ENCODE measurements at regions not wholly inside any gene's neighbourhood (a gene's known extent, or its start where the extent isn't known, plus 50 kb on each side); places are given as distances from the start of the nearest gene placed in this dataset.

GRCh38 chr5:17087035-17087434 lies 130.4 kb upstream of the BASP1 start:
- intact Hi-C loops (cut with DNase I): no loop called here
- Histone ChIP-seq H3K4me3 (no peak overlapping the region), H3K36me3 (no peaks in the 10 kb centered on the region), H3K27ac (no peak overlapping the region), H3K27me3 (no peaks in the 10 kb centered on the region), H3K4me1 (no peaks in the 10 kb centered on the region), H3K9me3 (no peaks in the 10 kb centered on the region)
- DNase-seq: no peak
- WGBS, 2 donors: 91 to 92% methylated on average over 8 of the region's 8 CpGs
- TF ChIP-seq POLR2A (IDR thresholded peaks at IDR 0.05) (no peak), POLR2AphosphoS5 (IDR thresholded peaks at IDR 0.05) (no peak), EP300 (IDR thresholded peaks at IDR 0.05) (no peak), CTCF (IDR thresholded peaks at IDR 0.05) (no peak)

DNA sequence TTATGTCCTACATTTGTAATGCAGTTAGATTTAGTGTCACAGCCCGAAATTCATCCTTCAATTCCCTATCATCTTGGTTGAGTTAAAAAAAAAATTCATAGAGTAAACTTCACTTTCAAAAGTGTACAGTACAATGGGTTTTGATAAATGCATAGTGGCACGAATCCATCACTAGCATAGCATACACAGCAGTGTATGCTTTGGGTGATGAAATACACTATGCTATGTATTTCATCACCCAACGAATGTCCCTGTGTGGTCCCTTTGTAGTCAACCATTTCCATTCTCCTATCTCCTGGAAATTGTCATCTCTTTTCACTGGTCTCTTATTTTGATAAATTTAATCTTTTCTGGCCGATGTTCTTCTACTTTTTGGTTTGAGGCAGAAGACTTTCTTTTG lies 129.4 kb upstream of the BASP1 start:
- intact Hi-C loops (cut with DNase I): no loop called here
- H3K27ac ChIP-seq: no peak overlapping the region
- WGBS, 2 donors: 86 to 89% methylated on average over 4 of the region's 4 CpGs
- H3K36me3 ChIP-seq: no peaks in the 10 kb centered on the region
- no peak for DNase-seq
- H3K4me1 ChIP-seq: no peaks in the 10 kb centered on the region
- no peak overlapping the region for H3K4me3 ChIP-seq
- TF ChIP-seq CTCF (IDR thresholded peaks at IDR 0.05) (no peak), POLR2AphosphoS5 (IDR thresholded peaks at IDR 0.05) (no peak), EP300 (IDR thresholded peaks at IDR 0.05) (no peak), POLR2A (IDR thresholded peaks at IDR 0.05) (no peak)
- H3K9me3 ChIP-seq: no peaks in the 10 kb centered on the region
- H3K27me3 ChIP-seq: no peaks in the 10 kb centered on the region

DNA sequence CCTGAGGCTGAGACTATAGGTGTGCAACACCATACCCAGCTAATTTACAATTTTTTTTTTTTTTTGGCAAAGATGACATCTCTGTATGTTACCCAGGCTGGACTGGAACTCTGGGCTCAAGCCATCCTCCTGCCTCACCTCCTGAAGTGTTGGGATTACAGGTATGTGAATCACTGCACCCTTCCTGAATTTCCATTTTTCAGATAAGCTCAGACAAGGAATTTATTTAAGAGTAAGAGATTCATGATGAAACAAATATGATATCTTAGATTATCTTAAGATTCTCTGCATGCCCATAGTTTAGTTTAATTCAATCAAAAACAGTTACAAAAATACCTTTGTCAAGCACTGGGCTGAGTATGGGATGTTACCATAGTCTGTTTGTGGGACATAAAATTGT lies 128.4 kb upstream of the BASP1 start:
- DNase-seq: no peak
- no peak for TF ChIP-seq CTCF (IDR thresholded peaks at IDR 0.05)
- TF ChIP-seq EP300 (IDR thresholded peaks at IDR 0.05): no peak
- no peak for TF ChIP-seq POLR2A (IDR thresholded peaks at IDR 0.05)
- TF ChIP-seq POLR2AphosphoS5 (IDR thresholded peaks at IDR 0.05): no peak
- H3K9me3 ChIP-seq: no peaks in the 10 kb centered on the region
- H3K4me1 ChIP-seq: no peaks in the 10 kb centered on the region
- H3K4me3 ChIP-seq: no peak overlapping the region
- H3K27me3 ChIP-seq: no peaks in the 10 kb centered on the region
- intact Hi-C loops (cut with DNase I): no loop called here
- no peaks in the 10 kb centered on the region for H3K36me3 ChIP-seq
- H3K27ac ChIP-seq: no peak overlapping the region

DNA sequence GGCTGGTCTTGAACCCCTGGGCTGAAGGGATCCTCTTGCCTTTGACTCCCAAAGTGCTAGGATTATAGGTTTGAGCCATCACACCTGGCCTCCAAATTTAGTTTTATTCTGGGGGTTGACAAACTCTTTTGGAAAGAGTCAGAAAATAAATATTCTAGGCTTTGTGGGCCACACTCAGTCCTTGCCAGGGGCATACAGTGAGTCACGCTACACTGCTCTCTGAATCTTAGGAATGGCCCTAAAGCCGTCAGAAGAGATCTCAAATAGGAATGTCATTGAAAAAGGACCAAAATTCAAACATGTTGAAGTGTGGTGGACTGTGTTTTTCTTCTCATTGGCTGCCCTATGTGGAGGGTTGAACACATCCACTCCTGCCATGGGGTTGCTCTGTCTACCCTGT lies 127.7 kb upstream of the BASP1 start:
- no peaks in the 10 kb centered on the region for H3K9me3 ChIP-seq
- H3K4me1 ChIP-seq: no peaks in the 10 kb centered on the region
- intact Hi-C loops (cut with DNase I): no loop called here
- WGBS, 2 donors: 87 to 88% methylated on average over 2 of the region's 2 CpGs
- H3K4me3 ChIP-seq: no peak overlapping the region
- H3K27me3 ChIP-seq: no peaks in the 10 kb centered on the region
- H3K27ac ChIP-seq: no peak overlapping the region
- DNase-seq: no peak
- no peaks in the 10 kb centered on the region for H3K36me3 ChIP-seq
- TF ChIP-seq POLR2AphosphoS5 (IDR thresholded peaks at IDR 0.05): no peak
- TF ChIP-seq EP300 (IDR thresholded peaks at IDR 0.05): no peak
- TF ChIP-seq POLR2A (IDR thresholded peaks at IDR 0.05): no peak
- no peak for TF ChIP-seq CTCF (IDR thresholded peaks at IDR 0.05)

DNA sequence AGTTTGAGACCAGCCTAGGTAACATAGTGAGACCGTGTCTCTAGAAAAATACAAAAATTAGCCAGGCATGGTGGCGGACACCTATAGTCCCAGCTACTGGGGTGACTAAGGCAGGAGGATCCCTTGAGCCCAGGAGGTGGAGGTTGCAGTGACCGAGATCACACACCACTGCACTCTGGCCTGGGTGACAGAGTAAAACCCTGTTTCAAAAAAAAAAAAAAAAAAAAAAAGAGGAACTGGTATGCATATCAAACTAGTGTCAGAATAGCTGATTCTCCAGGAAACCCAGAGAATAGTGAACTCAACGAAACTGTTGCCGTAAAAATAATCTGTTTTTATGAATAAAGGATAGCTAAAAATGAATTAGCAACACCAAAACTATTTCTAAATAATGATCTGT lies 126.6 kb upstream of the BASP1 start:
- no peak overlapping the region for H3K4me3 ChIP-seq
- no peak overlapping the region for H3K27ac ChIP-seq
- WGBS, 2 donors: 66 to 87% methylated on average over 5 of the region's 5 CpGs
- DNase-seq: no peak
- no peaks in the 10 kb centered on the region for H3K4me1 ChIP-seq
- no peaks in the 10 kb centered on the region for H3K9me3 ChIP-seq
- H3K36me3 ChIP-seq: no peaks in the 10 kb centered on the region
- intact Hi-C loops (cut with DNase I): no loop called here
- TF ChIP-seq CTCF (IDR thresholded peaks at IDR 0.05) (no peak), POLR2A (IDR thresholded peaks at IDR 0.05) (no peak), POLR2AphosphoS5 (IDR thresholded peaks at IDR 0.05) (no peak), EP300 (IDR thresholded peaks at IDR 0.05) (no peak)
- no peaks in the 10 kb centered on the region for H3K27me3 ChIP-seq
